T-helper 2 cell (primary cell): ENCODE measurements at regions not wholly inside any gene's neighbourhood (a gene's known extent, or its start where the extent isn't known, plus 50 kb on each side); places are given as distances from the start of the nearest gene placed in this dataset.
"Not testable (repeated sequence)": the region's sequence is repeated elsewhere in the genome, so short reads cannot be mapped to it uniquely, and the experiment has no call there.

ENCODE experiments used
- DNase-seq, 5 experiments: peaks; one replicate each; pipeline versions ENCODE4 v3.0.0 to v3.0.0-alpha.2; 2012 to 2022

GRCh38 chr1:73452522-73452921 lies 745.5 kb downstream of the LRRIQ3 start:
- no peak for DNase-seq

- not testable (repeated sequence) for DNase-seq
These were observed 747.3 kb downstream of the LRRIQ3 start for GRCh38 chr1:73450668-73451067.

- no peak for DNase-seq
These were observed 786.5 kb downstream of the LRRIQ3 start for GRCh38 chr1:73411479-73411878.

GRCh38 chr1:73401666-73402065 lies 796.3 kb downstream of the LRRIQ3 start:
- no peak for DNase-seq

- DNase-seq, result no peak
These were observed 815.0 kb downstream of the LRRIQ3 start for GRCh38 chr1:73382966-73383365.

- DNase-seq, result no peak
These were observed 831.1 kb downstream of the LRRIQ3 start for GRCh38 chr1:73366734-73367413.

GRCh38 chr1:73359001-73359400 lies 839.0 kb downstream of the LRRIQ3 start:
- DNase-seq, result no peak

GRCh38 chr1:73356485-73356884 lies 841.5 kb downstream of the LRRIQ3 start:
- DNase-seq, result no peak

GRCh38 chr1:73343947-73344346 lies 854.0 kb downstream of the LRRIQ3 start:
- DNase-seq, result no peak

- DNase-seq, result no peak
These were observed 864.0 kb downstream of the LRRIQ3 start for GRCh38 chr1:73333847-73334503.

GRCh38 chr1:73331726-73332125 lies 866.2 kb downstream of the LRRIQ3 start:
- no peak for DNase-seq

GRCh38 chr1:73327998-73328397 lies 870.0 kb downstream of the LRRIQ3 start:
- DNase-seq, result no peak

- DNase-seq, result no peak
These were observed 870.7 kb downstream of the LRRIQ3 start for GRCh38 chr1:73327180-73327793.

GRCh38 chr1:73326663-73327062 lies 871.3 kb downstream of the LRRIQ3 start:
- no peak for DNase-seq

- no peak for DNase-seq
These were observed 887.1 kb downstream of the LRRIQ3 start for GRCh38 chr1:73310797-73311381.

- no peak for DNase-seq
These were observed 890.9 kb downstream of the LRRIQ3 start for GRCh38 chr1:73306899-73307555.

GRCh38 chr1:73273886-73274285 lies 924.1 kb downstream of the LRRIQ3 start:
- DNase-seq, result no peak

- DNase-seq, result not testable (repeated sequence)
These were observed 952.8 kb downstream of the LRRIQ3 start for GRCh38 chr1:73245196-73245595.

- no peak for DNase-seq
These were observed 936.7 kb upstream of the NEGR1 start for GRCh38 chr1:73218995-73219546.

GRCh38 chr1:73205294-73205973 lies 923.1 kb upstream of the NEGR1 start:
- DNase-seq, result no peak

GRCh38 chr1:73197972-73198371 lies 915.6 kb upstream of the NEGR1 start:
- no peak for DNase-seq

- no peak for DNase-seq
These were observed 912.6 kb upstream of the NEGR1 start for GRCh38 chr1:73194965-73195364.
